IMR-90 (cell line): ENCODE measurements at regions not wholly inside any gene's neighbourhood (a gene's known extent, or its start where the extent isn't known, plus 50 kb on each side); places are given as distances from the start of the nearest gene placed in this dataset.

Source experiments
- ATAC-seq: fragments of 200-7000 bp; cut with Tn5 transposase; 2 replicates; pipeline ENCODE4 v1.9.1; 2020; ENCODE audit warnings: low read depth, mild to moderate bottlenecking, moderate library complexity
- BruUV-seq: library from RNA; stranded (reverse); fragments of 400-500 nt; replicated peaks from 2 replicates; lab custom pipeline; 2021; lab: Mats Ljungman, UMichigan
- CTCF ChIA-PET: fragments of 300-600 bp; formaldehyde crosslinking; extraction: SDS; loops from one replicate; lab custom pipeline; 2021; ENCODE audit warnings: antibody characterized with exemption; lab: Yijun Ruan, JAX
- POLR2A ChIA-PET: fragments of 300-600 bp; sonication (Branson Sonifier 250); formaldehyde crosslinking; loops from one replicate; lab custom pipeline; 2022; ENCODE audit warnings: antibody characterized with exemption; ENCODE audit not compliant: unreplicated experiment; lab: Charles Lee
- DNase-seq: peaks from one replicate; pipeline ENCODE4 v3.0.0; 2013
- H2AFZ ChIP-seq: replicated peaks from 2 replicates; pipeline ENCODE3; 2013; ENCODE audit warnings: low read length, mild to moderate bottlenecking; ENCODE audit not compliant: poor library complexity
- H2AK5ac ChIP-seq: 2 replicates; pipeline ENCODE4 v1.6.1; 2013; ENCODE audit warnings: low read depth, low read length, inconsistent platforms
- H2AK9ac ChIP-seq: replicated peaks from 2 replicates; pipeline ENCODE3; 2013; ENCODE audit warnings: mild to moderate bottlenecking, low read depth, low read length, moderate library complexity; ENCODE audit not compliant: poor library complexity
- H2BK120ac ChIP-seq: 2 replicates; pipeline ENCODE4 v1.6.1; 2013; ENCODE audit warnings: low read depth, low read length, inconsistent platforms
- H2BK15ac ChIP-seq: 3 replicates; pipeline ENCODE4 v1.6.1; 2013; ENCODE audit warnings: low read depth, low read length, inconsistent platforms
- H2BK20ac ChIP-seq: 2 replicates; pipeline ENCODE4 v1.6.1; 2013; ENCODE audit warnings: low read depth, mild to moderate bottlenecking, inconsistent platforms, low read length, moderate library complexity
- H2BK5ac ChIP-seq: 2 replicates; pipeline ENCODE4 v1.6.1; 2013; ENCODE audit warnings: mild to moderate bottlenecking, low read depth, low read length, inconsistent platforms; ENCODE audit not compliant: poor library complexity, severe bottlenecking
- H3K14ac ChIP-seq: replicated peaks from 2 replicates; pipeline ENCODE4 v1.6.1; 2013; ENCODE audit warnings: low read depth, low read length, inconsistent platforms
- H3K18ac ChIP-seq: 2 replicates; pipeline ENCODE4 v1.6.1; 2013; ENCODE audit warnings: low read depth, low read length, control low read depth
- H3K23ac ChIP-seq: 2 replicates; pipeline ENCODE4 v1.6.1; 2013; ENCODE audit warnings: low read depth, low read length, inconsistent platforms
- H3K27ac ChIP-seq: 2 replicates; pipeline ENCODE4 v1.5.1; 2013; ENCODE audit warnings: mild to moderate bottlenecking, control low read depth, low read length; ENCODE audit not compliant: insufficient read depth
- H3K27me3 ChIP-seq: 2 replicates; pipeline ENCODE4 v1.6.1; 2013; ENCODE audit warnings: low read length; ENCODE audit not compliant: control insufficient read depth, insufficient read depth
- H3K36me3 ChIP-seq: 2 replicates; pipeline ENCODE4 v1.6.1; 2013; ENCODE audit warnings: low read length, mixed read lengths; ENCODE audit not compliant: control insufficient read depth, insufficient read depth
- H3K4ac ChIP-seq: 2 replicates; pipeline ENCODE4 v1.6.1; 2013; ENCODE audit warnings: low read depth, low read length, inconsistent platforms
- H3K4me1 ChIP-seq: 2 replicates; pipeline ENCODE4 v1.6.1; 2013; ENCODE audit warnings: low read length, mixed read lengths; ENCODE audit not compliant: control insufficient read depth, insufficient read depth
- H3K4me2 ChIP-seq: 2 replicates; pipeline ENCODE4 v1.6.1; 2013; ENCODE audit warnings: low read depth, mild to moderate bottlenecking, control low read depth, low read length, moderate library complexity
- H3K4me3 ChIP-seq: 2 replicates; pipeline ENCODE4 v1.5.1; 2013; ENCODE audit warnings: low read depth, mild to moderate bottlenecking, control low read depth, low read length, moderate library complexity; ENCODE audit not compliant: insufficient read depth
- H3K56ac ChIP-seq: 2 replicates; pipeline ENCODE4 v1.6.1; 2013; ENCODE audit warnings: low read length, inconsistent platforms; ENCODE audit not compliant: insufficient read depth; ENCODE audit errors: extremely low read depth
- H3K79me1 ChIP-seq, 2 experiments: 2 replicates each; pipeline ENCODE4 v1.6.1; 2013; ENCODE audit warnings: low read length in 2 of 2, inconsistent platforms in 1 of 2, low read depth in 1 of 2
- H3K9ac ChIP-seq: 2 replicates; pipeline ENCODE4 v1.6.1; 2013; ENCODE audit warnings: low read depth, low read length, control low read depth
- H3K9me1 ChIP-seq: 2 replicates; pipeline ENCODE4 v1.6.1; 2013; ENCODE audit warnings: low read length, inconsistent platforms; ENCODE audit not compliant: insufficient read depth
- H3K9me3 ChIP-seq: 2 replicates; pipeline ENCODE4 v1.6.1; 2013; ENCODE audit warnings: low read length; ENCODE audit not compliant: control insufficient read depth, insufficient read depth
- H4K20me1 ChIP-seq: 2 replicates; pipeline ENCODE4 v1.6.1; 2013; ENCODE audit warnings: low read length, inconsistent platforms; ENCODE audit not compliant: insufficient read depth
- H4K5ac ChIP-seq: 2 replicates; pipeline ENCODE4 v1.6.1; 2013; ENCODE audit warnings: mild to moderate bottlenecking, low read depth, low read length, control low read depth
- H4K8ac ChIP-seq, 2 experiments: 2 replicates each; pipeline ENCODE4 v1.6.1; 2013; ENCODE audit warnings: low read depth in 2 of 2, low read length in 2 of 2, control low read depth in 1 of 2, inconsistent platforms in 1 of 2
- H4K91ac ChIP-seq: 2 replicates; pipeline ENCODE4 v1.6.1; 2013; ENCODE audit warnings: low read depth, low read length, inconsistent platforms; ENCODE audit not compliant: insufficient read depth
- RAD21 ChIP-seq: IDR thresholded peaks from 2 replicates; pipeline ENCODE4 v1.6.1; 2012; ENCODE audit warnings: low read length, improper control_type of control experiment
- RCOR1 ChIP-seq: IDR thresholded peaks from 2 replicates; pipeline ENCODE4 v1.6.1; 2012; ENCODE audit warnings: mild to moderate bottlenecking, low read length, improper control_type of control experiment; ENCODE audit not compliant: insufficient replicate concordance
- SMC3 ChIP-seq: fragments of 150-350 bp; IDR thresholded peaks from 2 replicates; pipeline ENCODE4 v1.6.1; 2016; ENCODE audit warnings: low read depth, mild to moderate bottlenecking, antibody characterized with exemption, low read length, moderate library complexity
- WGBS, 2 experiments: methylation state at CpG; one replicate each; pipeline versions ENCODE4 v1.1.5 to v1.1.7; 2013; ENCODE audit warnings: missing lambda C conversion rate in 2 of 2; ENCODE audit not compliant: insufficient read length in 1 of 2; ENCODE audit errors: extremely low coverage in 2 of 2; 5-methylcytosine and 5-hydroxymethylcytosine counted together
- dilution Hi-C: fragments of 300-500 bp; cut with HindIII; formaldehyde crosslinking; loops from one replicate; pipeline ENCODE4 v1.14.3; 2018; ENCODE audit warnings: low sequenced_read_pairs; ENCODE audit not compliant: unreplicated experiment
- in situ Hi-C: fragments of 300-500 bp; cut with MboI; formaldehyde crosslinking; loops from 3 replicates; pipeline ENCODE4 v1.14.3; 2019; ENCODE audit warnings: low sequenced_read_pairs, inconsistent platforms, mixed read lengths
- intact Hi-C: fragments of 100-400 bp; cut with micrococcal nuclease; formaldehyde crosslinking; loops from 2 replicates; pipeline ENCODE4 v1.10.0; 2022
- TF ChIP-seq, protein P1 (sequence below): fragments of 150-350 bp; IDR thresholded peaks from 2 replicates; pipeline ENCODE4 v1.6.1; 2016; ENCODE audit warnings: low read depth, mild to moderate bottlenecking, low read length, moderate library complexity, borderline replicate concordance
- TF ChIP-seq, protein P2 (sequence below): conservative IDR thresholded peaks from 2 replicates; pipeline ENCODE4 v1.5.1; 2012; ENCODE audit warnings: mild to moderate bottlenecking, low read depth, low read length, improper control_type of control experiment

DNA sequence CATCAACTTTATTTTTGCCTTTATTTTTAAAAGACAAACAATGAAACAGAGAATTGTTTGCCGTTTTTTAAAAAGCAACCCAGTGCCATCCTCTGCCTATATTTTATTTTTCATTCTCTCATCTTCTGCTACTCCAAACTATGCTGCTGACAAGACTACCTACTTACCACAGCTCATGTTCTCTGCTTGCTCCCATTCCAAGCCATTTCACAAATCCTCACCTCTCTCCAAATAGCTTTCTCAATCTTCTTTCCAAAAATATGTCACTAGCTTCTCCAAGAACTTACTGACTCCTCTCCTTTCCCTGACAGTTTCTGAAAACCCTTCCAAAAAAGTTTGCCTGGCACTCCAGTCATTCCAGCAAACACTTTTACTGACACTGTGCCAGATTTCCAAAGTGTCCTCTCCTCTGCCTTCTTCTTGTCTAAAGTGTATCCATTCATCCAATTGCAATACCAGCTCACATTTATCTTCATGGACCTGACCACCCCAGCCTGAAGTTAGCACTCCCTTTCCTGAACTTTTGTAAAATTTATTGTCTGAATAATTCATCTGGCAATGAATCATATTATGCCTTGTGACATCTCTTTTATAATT is 766.5 kb upstream of the B3GALT2 start:
- H2BK20ac ChIP-seq = no peak overlapping the region
- in situ Hi-C loops = no loop called here
- no peaks in the 10 kb centered on the region for H3K36me3 ChIP-seq
- H2AK5ac ChIP-seq = no peak overlapping the region
- no peak overlapping the region for H3K4me2 ChIP-seq
- H2BK5ac ChIP-seq = no peak overlapping the region
- ChIA-PET POLR2A (interaction anchor here (0.6 kb wide), 1 partner anchor 702 kb away, joined by 4 read pairs; no protein-coding TSS in a partner anchor), CTCF (interaction anchor here (0.6 to 1.2 kb wide), 2 partner anchors 11 to 209 kb away, joined by 3 read pairs; no protein-coding TSS in a partner anchor)
- TF ChIP-seq SMC3 (no peak), RCOR1 (no peak), RAD21 (no peak)
- TF ChIP-seq, protein P1, sequence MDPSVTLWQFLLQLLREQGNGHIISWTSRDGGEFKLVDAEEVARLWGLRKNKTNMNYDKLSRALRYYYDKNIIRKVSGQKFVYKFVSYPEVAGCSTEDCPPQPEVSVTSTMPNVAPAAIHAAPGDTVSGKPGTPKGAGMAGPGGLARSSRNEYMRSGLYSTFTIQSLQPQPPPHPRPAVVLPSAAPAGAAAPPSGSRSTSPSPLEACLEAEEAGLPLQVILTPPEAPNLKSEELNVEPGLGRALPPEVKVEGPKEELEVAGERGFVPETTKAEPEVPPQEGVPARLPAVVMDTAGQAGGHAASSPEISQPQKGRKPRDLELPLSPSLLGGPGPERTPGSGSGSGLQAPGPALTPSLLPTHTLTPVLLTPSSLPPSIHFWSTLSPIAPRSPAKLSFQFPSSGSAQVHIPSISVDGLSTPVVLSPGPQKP = no peak
- TF ChIP-seq, protein P2, sequence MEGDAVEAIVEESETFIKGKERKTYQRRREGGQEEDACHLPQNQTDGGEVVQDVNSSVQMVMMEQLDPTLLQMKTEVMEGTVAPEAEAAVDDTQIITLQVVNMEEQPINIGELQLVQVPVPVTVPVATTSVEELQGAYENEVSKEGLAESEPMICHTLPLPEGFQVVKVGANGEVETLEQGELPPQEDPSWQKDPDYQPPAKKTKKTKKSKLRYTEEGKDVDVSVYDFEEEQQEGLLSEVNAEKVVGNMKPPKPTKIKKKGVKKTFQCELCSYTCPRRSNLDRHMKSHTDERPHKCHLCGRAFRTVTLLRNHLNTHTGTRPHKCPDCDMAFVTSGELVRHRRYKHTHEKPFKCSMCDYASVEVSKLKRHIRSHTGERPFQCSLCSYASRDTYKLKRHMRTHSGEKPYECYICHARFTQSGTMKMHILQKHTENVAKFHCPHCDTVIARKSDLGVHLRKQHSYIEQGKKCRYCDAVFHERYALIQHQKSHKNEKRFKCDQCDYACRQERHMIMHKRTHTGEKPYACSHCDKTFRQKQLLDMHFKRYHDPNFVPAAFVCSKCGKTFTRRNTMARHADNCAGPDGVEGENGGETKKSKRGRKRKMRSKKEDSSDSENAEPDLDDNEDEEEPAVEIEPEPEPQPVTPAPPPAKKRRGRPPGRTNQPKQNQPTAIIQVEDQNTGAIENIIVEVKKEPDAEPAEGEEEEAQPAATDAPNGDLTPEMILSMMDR = no peak
- no peak overlapping the region for H3K14ac ChIP-seq
- H2BK120ac ChIP-seq = no peak overlapping the region
- ATAC-seq (no peak), DNase-seq (no peak)
- H3K4ac ChIP-seq = no peak overlapping the region
- H3K56ac ChIP-seq = no peak overlapping the region
- H3K4me3 ChIP-seq = no peak overlapping the region
- dilution Hi-C loops = no loop called here
- H3K4me1 ChIP-seq = no peaks in the 10 kb centered on the region
- no peak overlapping the region for H2BK15ac ChIP-seq
- intact Hi-C loops = no loop called here
- no peaks in the 10 kb centered on the region for H3K79me1 ChIP-seq
- no peaks in the 10 kb centered on the region for H3K9me3 ChIP-seq
- H3K18ac ChIP-seq = no peak overlapping the region
- 0 out of 2 replicates have a peak, but pooled peaks cover 2% of the 10 kb centered on the region for H3K9me1 ChIP-seq
- H4K20me1 ChIP-seq = no peaks in the 10 kb centered on the region
- H2AFZ ChIP-seq = no peak overlapping the region
- BruUV-seq = no TSS peak
- H2AK9ac ChIP-seq = no peak overlapping the region
- WGBS, 2 experiments = no CpG with 5 or more reads among the region's 1 CpG
- no peak overlapping the region for H4K91ac ChIP-seq
- no peaks in the 10 kb centered on the region for H3K27me3 ChIP-seq
- no peak overlapping the region for H3K23ac ChIP-seq
- no peak overlapping the region for H3K27ac ChIP-seq
- H4K5ac ChIP-seq = no peak overlapping the region
- no peak overlapping the region for H4K8ac ChIP-seq
- H3K9ac ChIP-seq = no peak overlapping the region
